ENCODE measurements at regions not wholly inside any gene's neighbourhood (a gene's known extent, or its start where the extent isn't known, plus 50 kb on each side); places are given as distances from the start of the nearest gene placed in this dataset.

- TF ChIP-seq, protein P1, sequence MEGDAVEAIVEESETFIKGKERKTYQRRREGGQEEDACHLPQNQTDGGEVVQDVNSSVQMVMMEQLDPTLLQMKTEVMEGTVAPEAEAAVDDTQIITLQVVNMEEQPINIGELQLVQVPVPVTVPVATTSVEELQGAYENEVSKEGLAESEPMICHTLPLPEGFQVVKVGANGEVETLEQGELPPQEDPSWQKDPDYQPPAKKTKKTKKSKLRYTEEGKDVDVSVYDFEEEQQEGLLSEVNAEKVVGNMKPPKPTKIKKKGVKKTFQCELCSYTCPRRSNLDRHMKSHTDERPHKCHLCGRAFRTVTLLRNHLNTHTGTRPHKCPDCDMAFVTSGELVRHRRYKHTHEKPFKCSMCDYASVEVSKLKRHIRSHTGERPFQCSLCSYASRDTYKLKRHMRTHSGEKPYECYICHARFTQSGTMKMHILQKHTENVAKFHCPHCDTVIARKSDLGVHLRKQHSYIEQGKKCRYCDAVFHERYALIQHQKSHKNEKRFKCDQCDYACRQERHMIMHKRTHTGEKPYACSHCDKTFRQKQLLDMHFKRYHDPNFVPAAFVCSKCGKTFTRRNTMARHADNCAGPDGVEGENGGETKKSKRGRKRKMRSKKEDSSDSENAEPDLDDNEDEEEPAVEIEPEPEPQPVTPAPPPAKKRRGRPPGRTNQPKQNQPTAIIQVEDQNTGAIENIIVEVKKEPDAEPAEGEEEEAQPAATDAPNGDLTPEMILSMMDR (IDR thresholded peaks at IDR 0.05), result no peak
- no peaks in the 10 kb centered on the region for H3K27me3 ChIP-seq
- no peaks in the 10 kb centered on the region for H3K9me3 ChIP-seq
- no peak overlapping the region for H3K27ac ChIP-seq
- no peaks in the 10 kb centered on the region for H3K36me3 ChIP-seq
- no peak overlapping the region for H3K4me3 ChIP-seq
- ATAC-seq (no peak), DNase-seq (no peak)
- intact Hi-C loops (cut with DNase I), result no loop called here
- no peaks in the 10 kb centered on the region for H3K4me1 ChIP-seq
These were observed 209.3 kb downstream of the LACC1 start for GRCh38 chr13:44088991-44089413.

DNA sequence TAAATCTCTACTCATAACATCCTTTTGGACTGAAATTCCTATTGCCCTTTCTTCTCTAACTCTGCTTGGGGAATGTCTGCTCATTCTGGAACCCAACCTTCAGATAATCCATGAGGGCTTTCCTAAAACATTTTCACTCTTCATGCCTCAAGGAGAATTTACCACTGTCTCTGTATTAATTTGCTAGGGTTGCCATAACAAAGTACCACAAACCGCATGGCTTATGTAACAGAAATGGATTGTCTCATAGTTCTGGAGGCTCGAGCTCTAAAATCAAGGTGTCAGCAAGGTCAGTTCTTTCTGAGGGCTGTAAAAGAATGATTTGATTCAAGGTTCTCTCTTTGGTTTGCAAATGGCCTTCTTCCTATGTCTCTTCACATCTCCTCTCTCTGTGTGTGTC is 209.7 kb downstream of the LACC1 start:
- Histone ChIP-seq H3K4me1 (no peaks in the 10 kb centered on the region), H3K4me3 (no peak overlapping the region), H3K27me3 (no peaks in the 10 kb centered on the region), H3K9me3 (no peaks in the 10 kb centered on the region), H3K27ac (no peak overlapping the region), H3K36me3 (no peaks in the 10 kb centered on the region)
- DNase-seq (no peak), ATAC-seq (no peak)
- TF ChIP-seq, protein P1 (IDR thresholded peaks at IDR 0.05), result no peak
- intact Hi-C loops (cut with DNase I), result no loop called here

DNA sequence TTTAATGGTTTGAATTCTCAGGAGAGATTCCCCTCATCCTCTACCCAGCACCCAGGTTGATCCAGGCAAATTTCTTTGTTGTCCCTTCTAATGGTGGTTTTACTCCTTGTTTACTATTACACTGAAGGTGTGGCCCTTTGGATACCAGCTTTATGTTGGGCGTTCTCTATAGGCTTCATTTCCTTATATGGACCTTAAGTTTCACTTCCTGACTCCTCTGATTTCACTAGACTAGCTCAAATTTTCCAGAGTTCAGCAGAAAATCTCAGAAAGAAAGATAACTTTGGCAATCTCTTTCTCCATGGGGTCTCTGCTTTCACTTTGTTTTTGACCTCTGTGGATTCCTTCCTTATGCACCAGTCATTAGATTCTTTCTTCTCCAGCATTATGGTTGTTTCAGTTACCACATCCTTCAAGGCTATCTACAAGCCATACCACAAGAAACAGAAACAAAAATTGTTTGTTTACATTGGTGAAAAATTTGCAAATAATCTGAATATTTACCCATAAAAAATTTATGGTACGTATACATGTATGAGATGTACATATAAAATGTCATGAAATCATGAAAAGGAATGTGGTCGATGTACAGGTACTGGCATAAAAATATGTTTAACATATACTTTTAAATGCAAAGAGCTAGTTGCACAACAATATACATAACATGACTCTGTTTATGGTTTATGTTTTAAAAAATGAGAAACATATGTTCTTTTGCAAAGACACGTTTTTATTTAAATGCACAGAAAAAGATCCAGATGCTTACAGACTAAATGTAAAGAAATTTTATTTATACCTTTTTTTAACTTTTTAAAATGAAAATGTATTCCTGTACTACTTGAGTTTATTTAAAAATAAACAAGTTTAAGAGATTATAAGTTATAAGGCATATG is 212.6 kb downstream of the LACC1 start:
- TF ChIP-seq, protein P1 (IDR thresholded peaks at IDR 0.05), result no peak
- H3K4me1 ChIP-seq, result no peaks in the 10 kb centered on the region
- ATAC-seq (no peak), DNase-seq (no peak)
- H3K9me3 ChIP-seq, result no peaks in the 10 kb centered on the region
- no peak overlapping the region for H3K27ac ChIP-seq
- H3K27me3 ChIP-seq, result no peaks in the 10 kb centered on the region
- H3K36me3 ChIP-seq, result no peaks in the 10 kb centered on the region
- no peak overlapping the region for H3K4me3 ChIP-seq
- intact Hi-C loops (cut with DNase I), result no loop called here

GRCh38 chr13:44093607-44094564 is 214.2 kb downstream of the LACC1 start:
- intact Hi-C loops (cut with DNase I), result no loop called here
- DNase-seq (no peak), ATAC-seq (no peak)
- Histone ChIP-seq H3K4me3 (no peak overlapping the region), H3K27me3 (no peaks in the 10 kb centered on the region), H3K4me1 (no peaks in the 10 kb centered on the region), H3K36me3 (no peaks in the 10 kb centered on the region), H3K27ac (no peak overlapping the region), H3K9me3 (no peaks in the 10 kb centered on the region)
- TF ChIP-seq, protein P1 (IDR thresholded peaks at IDR 0.05), result no peak

GRCh38 chr13:44096901-44097300 is 217.2 kb downstream of the LACC1 start:
- H3K36me3 ChIP-seq, result no peaks in the 10 kb centered on the region
- peak; percentile 38 for ATAC-seq
- H3K27me3 ChIP-seq, result no peaks in the 10 kb centered on the region
- intact Hi-C loops (cut with DNase I), result no loop called here
- H3K27ac ChIP-seq, result no peak overlapping the region
- no peaks in the 10 kb centered on the region for H3K4me1 ChIP-seq
- no peak for DNase-seq
- H3K4me3 ChIP-seq, result no peak overlapping the region
- no peaks in the 10 kb centered on the region for H3K9me3 ChIP-seq
- TF ChIP-seq, protein P1 (IDR thresholded peaks at IDR 0.05), result no peak

Data from upper lobe of right lung (tissue), 1 donor.